GM08714 (cell line): ENCODE measurements at regions not wholly inside any gene's neighbourhood (a gene's known extent, or its start where the extent isn't known, plus 50 kb on each side); places are given as distances from the start of the nearest gene placed in this dataset.

Experiments used
- H3K4me3 ChIP-seq: fragments of 200-500 bp; sonication (Bioruptor generic); 2 replicates; pipeline ENCODE4 v1.5.1; 2014; ENCODE audit warnings: mild to moderate bottlenecking, low read length, inconsistent platforms
- ZNF274 ChIP-seq: IDR thresholded peaks from 2 replicates; pipeline ENCODE4 v1.6.1; 2012; ENCODE audit warnings: mild to moderate bottlenecking, low read depth, low read length

DNA sequence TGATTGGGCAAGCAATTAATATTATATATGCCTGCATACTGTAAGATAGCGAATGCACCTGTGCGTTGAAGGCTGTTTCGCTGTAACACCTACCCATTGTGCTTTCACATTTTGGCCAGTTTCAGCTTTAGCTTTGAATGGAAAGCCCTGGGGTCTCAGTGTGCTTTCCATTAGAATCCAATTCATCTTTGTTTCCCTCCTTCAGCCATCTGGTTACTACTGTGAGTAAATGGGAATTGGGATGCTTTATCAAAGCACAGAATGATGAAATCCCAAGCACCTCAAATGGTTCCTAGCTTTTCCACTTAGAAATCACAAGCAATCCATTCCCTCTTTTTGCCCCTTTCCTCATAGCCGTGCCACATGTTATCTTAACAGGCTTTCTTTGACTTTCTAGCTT, 127.1 kb downstream of the HDGFL1 start:
- H3K4me3 ChIP-seq = no peak overlapping the region
- no peak for TF ChIP-seq ZNF274

DNA sequence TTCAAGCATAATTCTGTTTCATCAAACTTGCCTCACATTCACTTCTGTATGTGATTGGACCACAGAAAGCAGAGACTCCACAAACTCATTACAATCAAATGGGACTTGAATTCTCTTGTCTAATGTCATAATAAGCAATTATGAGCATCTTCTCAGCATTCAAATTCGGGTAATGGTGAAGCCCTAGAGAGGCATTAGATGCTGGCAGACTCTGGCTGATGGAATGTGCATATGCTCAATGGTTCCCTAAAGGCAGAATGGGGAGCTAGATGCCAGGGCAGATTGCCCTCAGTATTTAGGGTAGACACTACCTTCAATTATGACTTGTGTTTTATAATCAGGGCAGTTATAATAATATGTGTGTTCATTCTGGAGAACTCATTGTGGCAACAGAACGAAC, 127.9 kb downstream of the HDGFL1 start:
- no peak for TF ChIP-seq ZNF274
- no peak overlapping the region for H3K4me3 ChIP-seq

DNA sequence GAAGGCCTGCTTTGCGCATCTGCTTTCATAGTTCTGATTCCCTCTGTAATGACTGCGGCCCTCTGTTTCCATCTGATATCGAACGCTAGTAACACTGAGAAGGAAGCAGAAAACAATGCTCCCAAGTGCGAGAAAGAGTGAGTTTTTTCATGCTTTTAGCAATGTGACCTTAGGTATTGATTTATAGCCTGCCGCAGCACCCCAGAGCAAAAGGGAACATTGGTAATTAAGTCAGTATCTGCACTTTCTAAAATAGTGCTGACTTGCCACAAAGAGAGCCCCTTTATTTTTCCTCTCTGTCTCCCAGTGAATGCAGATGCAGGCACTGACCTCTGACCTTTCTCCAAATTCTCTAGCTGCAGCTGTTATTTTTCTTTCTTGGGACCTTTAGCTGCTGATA, 129.8 kb downstream of the HDGFL1 start:
- no peak for TF ChIP-seq ZNF274
- no peak overlapping the region for H3K4me3 ChIP-seq

DNA sequence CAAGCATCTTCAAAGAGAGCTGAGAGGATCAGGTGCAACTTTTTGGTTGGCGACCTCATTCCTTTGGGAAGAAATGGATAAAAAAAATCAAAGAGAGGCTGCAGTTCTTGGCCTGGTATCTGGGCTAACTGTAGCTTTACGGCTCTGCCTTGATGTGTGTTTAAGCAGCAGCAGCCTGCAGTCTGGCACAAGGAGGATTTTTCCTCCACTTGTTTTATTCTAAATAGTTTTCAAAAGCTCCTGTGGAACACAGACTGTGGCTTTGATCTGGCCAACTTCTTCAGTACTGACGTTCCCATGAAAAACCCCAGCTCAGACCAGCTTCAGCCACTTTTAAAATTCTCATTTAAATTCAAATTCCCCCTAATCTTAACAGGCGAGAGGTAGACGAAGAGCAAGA, 137.3 kb downstream of the HDGFL1 start:
- no peak overlapping the region for H3K4me3 ChIP-seq
- TF ChIP-seq ZNF274 = no peak

DNA sequence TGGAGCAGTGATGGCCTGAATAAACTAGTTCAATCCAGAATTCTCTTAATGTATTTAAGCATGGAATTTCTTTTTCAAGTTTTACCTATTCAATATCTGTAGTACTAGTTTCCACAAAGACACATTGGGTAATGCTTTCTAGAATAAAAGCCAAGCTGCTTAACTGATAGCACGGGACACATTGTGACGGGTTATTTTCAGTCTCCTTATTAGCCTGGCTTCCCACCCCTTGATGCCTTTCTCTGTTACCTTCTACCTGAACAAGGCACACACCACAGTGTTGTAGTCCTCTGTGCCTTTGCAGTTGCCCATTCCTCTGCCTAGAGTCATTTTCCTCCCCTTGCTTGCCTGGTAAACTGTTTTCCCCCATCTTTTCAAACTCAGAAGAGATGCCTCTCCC, 139.1 kb downstream of the HDGFL1 start:
- TF ChIP-seq ZNF274 = no peak
- no peak overlapping the region for H3K4me3 ChIP-seq

DNA sequence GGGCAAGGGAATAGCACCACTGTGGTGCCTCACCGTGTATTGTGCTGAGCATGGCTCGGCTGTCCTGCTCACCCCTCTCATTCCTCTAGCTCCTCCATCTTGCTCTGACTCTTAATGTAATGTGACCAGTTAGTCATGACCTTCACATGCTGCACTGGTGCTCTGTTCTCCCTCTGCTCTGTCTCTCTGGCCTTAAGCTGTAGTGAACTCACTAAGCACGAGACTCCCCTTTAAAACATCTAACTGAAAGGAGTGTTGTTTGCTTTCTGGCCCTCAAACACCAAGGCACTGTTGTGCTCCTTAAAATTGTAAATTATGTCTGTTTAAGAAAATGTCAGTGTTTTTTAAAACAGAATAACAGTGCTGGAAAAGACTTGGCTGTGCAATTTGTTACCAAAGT, 140.4 kb downstream of the HDGFL1 start:
- no peak for TF ChIP-seq ZNF274

DNA sequence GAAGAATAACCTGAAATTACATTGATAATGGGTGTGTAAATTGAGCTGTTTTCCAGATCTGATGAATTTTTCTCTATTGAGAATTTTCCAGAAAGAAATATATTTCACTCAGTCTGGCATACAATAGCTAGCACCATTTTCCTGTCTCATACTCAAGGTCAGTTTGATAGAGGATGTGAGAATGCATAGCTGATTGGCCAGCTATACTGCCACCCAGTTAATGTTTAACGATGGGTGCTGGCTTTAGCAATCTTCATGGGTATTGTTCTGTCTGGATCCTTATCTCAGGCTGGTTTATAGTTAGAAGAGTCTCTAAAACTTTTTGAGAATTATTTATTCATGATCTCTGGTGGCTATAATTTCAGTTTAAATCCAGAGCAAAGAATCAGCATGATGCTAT, 147.4 kb downstream of the HDGFL1 start:
- H3K4me3 ChIP-seq = no peak overlapping the region
- TF ChIP-seq ZNF274 = no peak

More for the DNA sequence above, 140.4 kb downstream of the HDGFL1 start:
- H3K4me3 ChIP-seq = no peak overlapping the region

DNA sequence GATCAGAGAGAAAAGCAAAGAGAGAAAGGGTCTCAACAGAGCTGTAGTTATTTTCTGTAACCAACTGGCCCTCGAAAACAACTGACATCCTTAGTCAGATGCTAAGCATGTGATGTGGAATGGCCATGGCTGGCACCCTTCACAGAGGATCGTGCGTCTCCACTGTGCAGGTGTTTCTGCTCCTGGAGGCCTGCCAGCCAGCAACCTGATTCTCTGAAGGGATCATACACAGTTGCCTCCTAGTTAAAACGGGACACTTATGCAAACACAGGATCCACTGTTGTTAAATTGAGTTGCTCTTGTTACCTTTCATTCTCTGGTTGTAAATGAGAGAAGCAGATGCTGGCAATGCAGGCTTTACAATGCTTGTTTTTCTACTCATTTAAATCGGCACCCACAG, 148.5 kb downstream of the HDGFL1 start:
- H3K4me3 ChIP-seq = no peak overlapping the region
- no peak for TF ChIP-seq ZNF274

DNA sequence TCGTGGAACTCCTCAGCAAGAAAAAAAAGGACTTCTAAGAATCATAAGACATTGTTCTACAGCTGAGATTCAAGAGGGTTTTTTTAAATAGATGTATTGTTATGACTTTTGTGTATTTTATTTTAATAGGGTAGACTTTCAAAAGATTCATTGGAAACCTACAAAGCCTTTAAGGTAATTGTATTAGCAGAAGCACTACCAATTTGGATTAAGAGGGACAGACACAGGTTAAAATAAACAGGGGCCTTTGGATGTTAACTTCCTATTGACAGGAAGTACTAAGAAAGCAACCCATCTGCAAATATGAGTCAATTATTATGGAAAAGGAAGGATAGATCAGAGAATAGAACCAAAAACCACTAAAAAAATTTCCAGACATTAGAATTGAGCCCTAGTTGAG, 153.5 kb downstream of the HDGFL1 start:
- TF ChIP-seq ZNF274 = no peak
- no peak overlapping the region for H3K4me3 ChIP-seq

DNA sequence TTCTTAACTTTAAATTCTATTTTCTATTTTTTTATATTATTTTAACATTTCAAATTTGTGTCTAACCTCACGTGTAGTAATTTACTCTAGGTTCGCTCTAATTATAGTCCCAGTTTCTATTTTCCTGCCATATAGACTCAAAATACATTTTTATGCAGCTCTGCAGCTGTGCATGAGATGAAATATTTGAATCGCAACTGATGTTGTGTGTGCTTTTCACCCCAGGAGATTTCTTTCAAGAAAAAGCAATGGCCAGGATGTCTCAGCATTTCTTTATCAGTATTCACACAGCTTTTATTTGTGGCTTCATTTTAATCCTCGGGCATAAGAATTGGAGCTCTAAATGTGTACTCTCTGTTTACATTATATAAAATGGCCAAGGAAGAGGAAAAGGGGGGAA, 157.6 kb downstream of the HDGFL1 start:
- H3K4me3 ChIP-seq = no peak overlapping the region

DNA sequence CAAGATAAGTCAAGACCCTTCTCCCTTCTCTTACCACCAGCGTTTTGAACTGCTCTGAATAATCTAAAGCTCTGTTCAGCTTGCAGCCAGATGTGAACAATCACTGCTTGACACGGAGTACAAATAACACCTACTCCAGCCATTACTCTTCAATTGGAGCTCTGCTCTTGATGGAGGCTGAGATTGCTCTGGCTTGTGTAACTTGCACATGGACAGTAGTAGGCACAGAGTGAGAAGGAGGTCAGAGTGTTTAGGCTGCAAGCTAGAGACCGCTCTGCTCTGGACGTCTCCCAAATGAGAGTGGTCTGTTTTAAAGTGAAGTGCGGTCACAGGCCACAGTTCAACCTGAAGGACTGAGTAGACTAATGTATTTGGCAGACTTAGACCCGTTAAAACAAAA, 158.3 kb downstream of the HDGFL1 start:
- TF ChIP-seq ZNF274 = no peak
- no peak overlapping the region for H3K4me3 ChIP-seq

More for the DNA sequence above, 157.6 kb downstream of the HDGFL1 start:
- no peak for TF ChIP-seq ZNF274

DNA sequence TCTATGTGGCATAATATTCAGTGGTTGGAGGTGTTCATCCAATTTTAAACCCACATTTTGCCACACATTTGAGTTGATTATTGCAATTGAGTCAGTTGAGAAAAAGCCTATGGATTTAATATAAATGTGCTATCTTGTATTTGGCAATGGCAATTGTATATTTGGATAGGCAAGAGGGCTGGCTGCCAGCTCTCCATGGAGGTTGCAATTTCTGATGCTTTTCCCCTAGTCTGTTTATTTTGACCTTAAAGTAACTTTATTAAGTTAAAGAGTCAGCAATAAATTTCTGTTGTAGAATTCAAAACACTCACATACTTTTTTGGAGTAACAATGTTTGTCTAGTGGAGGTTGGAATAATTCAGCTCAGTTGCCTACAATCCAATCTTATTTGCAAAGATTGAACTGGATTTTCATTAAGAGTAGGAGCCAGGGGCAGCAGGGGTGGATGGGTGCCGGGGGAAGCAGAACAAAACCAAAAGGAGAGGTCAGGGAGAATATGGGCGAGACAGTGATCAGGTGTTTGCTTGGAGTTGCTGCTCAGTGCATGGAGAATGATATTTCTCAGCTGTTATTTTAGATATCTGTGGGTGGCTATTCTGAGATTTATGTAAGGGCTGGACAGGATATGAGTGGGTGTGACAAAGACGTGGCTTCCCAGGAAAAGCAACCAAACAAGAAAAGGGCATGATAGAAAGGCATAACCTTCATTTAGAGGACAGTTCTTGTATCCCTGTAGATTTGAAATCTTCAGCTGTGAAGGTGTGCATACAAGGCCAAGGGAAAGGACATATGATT, 163.0 kb downstream of the HDGFL1 start:
- TF ChIP-seq ZNF274 = no peak
- H3K4me3 ChIP-seq = no peak overlapping the region

DNA sequence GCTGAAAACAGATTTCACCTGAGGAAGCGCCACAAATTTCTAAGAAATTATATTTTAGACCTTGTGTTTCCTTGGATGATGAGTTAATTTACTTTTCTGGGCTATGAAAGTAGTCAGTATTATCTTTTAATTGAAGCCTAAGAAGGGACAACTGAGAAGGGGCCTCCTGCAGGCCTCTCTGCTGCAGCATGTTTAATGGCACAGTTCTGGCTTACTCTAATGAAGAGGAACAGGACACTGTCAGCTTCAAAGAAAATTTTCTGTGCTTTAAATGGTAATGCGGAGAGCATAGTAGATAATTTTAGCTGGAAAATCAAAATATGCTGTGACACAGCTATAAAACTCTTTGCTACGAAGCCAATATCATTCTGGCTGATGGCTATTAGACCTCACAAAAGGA, 167.4 kb downstream of the HDGFL1 start:
- no peak overlapping the region for H3K4me3 ChIP-seq
- no peak for TF ChIP-seq ZNF274

DNA sequence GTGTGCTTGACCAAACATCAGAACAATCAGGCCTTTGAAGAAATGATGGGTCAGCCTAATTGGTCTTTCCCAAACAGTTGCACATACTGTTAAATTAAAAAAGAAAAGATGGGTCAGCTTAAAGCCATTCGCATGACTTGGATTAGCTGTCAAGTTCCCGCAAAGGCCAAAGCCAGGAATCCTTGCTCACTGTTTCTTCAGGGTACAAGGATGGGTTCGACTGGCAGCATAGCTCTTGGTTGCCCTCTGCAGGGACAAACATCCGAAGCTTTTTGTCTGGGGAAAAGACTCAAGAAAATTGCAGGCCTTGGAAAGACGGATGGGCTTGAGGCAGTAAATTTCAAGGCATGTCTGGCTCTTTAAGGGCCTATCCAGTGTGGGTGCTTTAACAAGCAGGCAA, 168.0 kb downstream of the HDGFL1 start:
- H3K4me3 ChIP-seq = no peak overlapping the region
- TF ChIP-seq ZNF274 = no peak

DNA sequence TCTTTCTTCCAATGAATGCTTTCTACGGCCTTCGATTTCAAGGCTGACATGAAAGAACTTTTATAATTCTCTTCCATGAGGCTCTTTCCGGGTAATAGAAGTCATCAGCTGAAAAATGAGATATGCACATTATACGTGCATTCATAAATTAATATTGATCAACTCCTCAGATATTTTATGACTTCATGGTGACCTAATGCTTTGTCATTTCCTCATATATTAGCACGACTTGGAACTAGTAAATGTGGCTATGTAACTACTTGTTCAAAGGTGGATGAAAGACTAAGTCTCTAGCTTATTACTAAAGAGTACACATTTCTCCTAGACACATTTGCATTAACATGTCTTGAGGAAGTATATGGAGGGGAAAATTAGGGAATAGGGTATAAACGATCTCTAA, 168.8 kb downstream of the HDGFL1 start:
- no peak for TF ChIP-seq ZNF274
- no peak overlapping the region for H3K4me3 ChIP-seq

DNA sequence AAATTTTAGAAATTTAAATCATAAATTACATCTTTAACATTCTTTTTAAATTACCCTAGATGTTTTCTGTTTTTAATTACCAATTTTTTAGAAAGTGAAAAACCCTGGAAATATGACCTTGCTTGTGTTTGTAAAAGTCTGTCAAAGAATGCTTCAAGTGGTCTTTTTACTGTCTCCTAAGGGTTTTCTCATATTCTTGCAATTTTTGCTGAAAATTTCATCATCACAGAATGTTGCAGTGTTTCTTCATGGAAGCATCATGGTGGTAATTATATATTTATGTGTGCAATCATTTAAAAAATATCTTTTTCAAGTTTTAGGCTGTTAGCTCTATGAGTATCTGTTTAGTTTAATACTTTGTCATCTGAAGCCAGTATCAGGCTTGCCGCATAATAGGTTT, 178.2 kb downstream of the HDGFL1 start:
- no peak overlapping the region for H3K4me3 ChIP-seq

More for the DNA sequence above, 178.2 kb downstream of the HDGFL1 start:
- TF ChIP-seq ZNF274 = no peak
